Mucosa of descending colon (tissue), 3 donors: ENCODE measurements at regions not wholly inside any gene's neighbourhood (a gene's known extent, or its start where the extent isn't known, plus 50 kb on each side); places are given as distances from the start of the nearest gene placed in this dataset.

Source experiments
- ATAC-seq: fragments of 200-7000 bp; cut with Tn5 transposase; one replicate; pipeline ENCODE4 v1.9.1; 2020; ENCODE audit warnings: mild to moderate bottlenecking, moderate library complexity
- DNase-seq, 3 donors: peaks; one replicate each; pipeline ENCODE4 v3.0.0-alpha.2; 2020
- H3K36me3 ChIP-seq: fragments of 200-600 bp; one replicate; pipeline ENCODE4 v1.8.0; 2021; ENCODE audit warnings: low read depth, mild to moderate bottlenecking
- H3K4me1 ChIP-seq: fragments of 200-600 bp; one replicate; pipeline ENCODE4 v1.8.0; 2021; ENCODE audit warnings: low read depth, mild to moderate bottlenecking
- H3K4me3 ChIP-seq: fragments of 200-600 bp; one replicate; pipeline ENCODE4 v1.8.0; 2021; ENCODE audit warnings: mild to moderate bottlenecking
- H3K9me3 ChIP-seq: fragments of 200-600 bp; one replicate; pipeline ENCODE4 v1.8.0; 2021; ENCODE audit warnings: mild to moderate bottlenecking
- intact Hi-C, 2 donors: fragments of 100-400 bp; cut with DNase I in 1 of 2; cut with micrococcal nuclease in 1 of 2; formaldehyde crosslinking; loops; one replicate each; pipeline versions ENCODE4 v1.11.0 to v1.11.1; 2022; cut with DNase I, micrococcal nuclease
- TF ChIP-seq, protein P1 (sequence below): fragments of 200-600 bp; IDR thresholded peaks from one replicate; pipeline ENCODE4 v1.8.0; 2022; ENCODE audit warnings: antibody characterized with exemption, mild to moderate bottlenecking
- donor health status: DM: no; HTN: no; CAD: no; lungs with moderate emphysema.
- donor health status: DM: no; HTN: no; CAD: no.
- donor health status: DM: no; HTN: yes; CAD: no.

GRCh38 chr11:19552656-19553260 is 159.9 kb upstream of the NAV2 start:
- Histone ChIP-seq H3K9me3 (no peaks in the 10 kb centered on the region), H3K4me3 (no peak overlapping the region), H3K4me1 (peaks cover 13% of the 10 kb centered on the region), H3K36me3 (no peaks in the 10 kb centered on the region)
- ATAC-seq (no peak), DNase-seq (no peak)
- TF ChIP-seq, protein P1, sequence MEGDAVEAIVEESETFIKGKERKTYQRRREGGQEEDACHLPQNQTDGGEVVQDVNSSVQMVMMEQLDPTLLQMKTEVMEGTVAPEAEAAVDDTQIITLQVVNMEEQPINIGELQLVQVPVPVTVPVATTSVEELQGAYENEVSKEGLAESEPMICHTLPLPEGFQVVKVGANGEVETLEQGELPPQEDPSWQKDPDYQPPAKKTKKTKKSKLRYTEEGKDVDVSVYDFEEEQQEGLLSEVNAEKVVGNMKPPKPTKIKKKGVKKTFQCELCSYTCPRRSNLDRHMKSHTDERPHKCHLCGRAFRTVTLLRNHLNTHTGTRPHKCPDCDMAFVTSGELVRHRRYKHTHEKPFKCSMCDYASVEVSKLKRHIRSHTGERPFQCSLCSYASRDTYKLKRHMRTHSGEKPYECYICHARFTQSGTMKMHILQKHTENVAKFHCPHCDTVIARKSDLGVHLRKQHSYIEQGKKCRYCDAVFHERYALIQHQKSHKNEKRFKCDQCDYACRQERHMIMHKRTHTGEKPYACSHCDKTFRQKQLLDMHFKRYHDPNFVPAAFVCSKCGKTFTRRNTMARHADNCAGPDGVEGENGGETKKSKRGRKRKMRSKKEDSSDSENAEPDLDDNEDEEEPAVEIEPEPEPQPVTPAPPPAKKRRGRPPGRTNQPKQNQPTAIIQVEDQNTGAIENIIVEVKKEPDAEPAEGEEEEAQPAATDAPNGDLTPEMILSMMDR = no peak
- intact Hi-C loops = loop anchor here (5.0 to 10.0 kb wide), 3 partner anchors 240 to 478 kb away; no protein-coding TSS in a partner anchor

DNA sequence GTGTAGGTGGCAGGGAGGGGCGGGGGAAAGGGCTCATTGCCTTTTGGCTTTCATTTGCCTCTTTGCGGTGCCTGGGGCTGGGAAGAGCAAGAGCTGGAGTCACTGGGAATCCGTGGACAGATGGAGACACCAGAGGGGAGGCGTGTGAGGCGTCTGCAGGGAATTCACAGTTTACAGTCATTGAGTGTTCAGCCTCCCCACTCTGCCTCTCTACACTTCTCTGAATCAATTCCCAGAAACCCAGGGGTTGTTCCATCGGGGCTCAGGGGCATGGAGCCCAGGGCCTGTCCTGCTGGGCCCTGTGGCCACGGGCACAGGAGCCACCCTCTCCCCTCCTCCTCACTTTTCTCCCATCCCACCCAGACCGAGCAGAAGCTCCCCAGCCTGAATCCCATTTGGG is 160.5 kb upstream of the NAV2 start:
- Histone ChIP-seq H3K9me3 (no peaks in the 10 kb centered on the region), H3K4me1 (peaks cover 13% of the 10 kb centered on the region), H3K4me3 (no peak overlapping the region), H3K36me3 (no peaks in the 10 kb centered on the region)
- ATAC-seq (no peak), DNase-seq (no peak)
- intact Hi-C loops = loop anchor here (5.0 to 10.0 kb wide), 3 partner anchors 240 to 477 kb away; no protein-coding TSS in a partner anchor
- TF ChIP-seq, protein P1 = no peak

- intact Hi-C loops = loop anchor here (5.0 to 10.0 kb wide), 3 partner anchors 239 to 477 kb away; no protein-coding TSS in a partner anchor
Measured at GRCh38 chr11:19551457-19551856, 161.2 kb upstream of the NAV2 start.

GRCh38 chr11:19547044-19547443 is 165.6 kb upstream of the NAV2 start:
- Histone ChIP-seq H3K4me1 (no peaks in the 10 kb centered on the region), H3K4me3 (no peak overlapping the region), H3K36me3 (no peaks in the 10 kb centered on the region), H3K9me3 (no peaks in the 10 kb centered on the region)
- TF ChIP-seq, protein P1 = no peak
- intact Hi-C loops = loop anchor here in 1 of 2 donors (5.0 kb wide), 1 partner anchor 285 kb away; no protein-coding TSS in a partner anchor
- ATAC-seq = no peak
- no peak for DNase-seq

More at GRCh38 chr11:19551457-19551856, 161.2 kb upstream of the NAV2 start:
- ATAC-seq (no peak), DNase-seq (no peak)
- no peaks in the 10 kb centered on the region for H3K36me3 ChIP-seq
- TF ChIP-seq, protein P1 = no peak
- H3K4me1 ChIP-seq = peaks cover 13% of the 10 kb centered on the region
- no peak overlapping the region for H3K4me3 ChIP-seq
- H3K9me3 ChIP-seq = no peaks in the 10 kb centered on the region

DNA sequence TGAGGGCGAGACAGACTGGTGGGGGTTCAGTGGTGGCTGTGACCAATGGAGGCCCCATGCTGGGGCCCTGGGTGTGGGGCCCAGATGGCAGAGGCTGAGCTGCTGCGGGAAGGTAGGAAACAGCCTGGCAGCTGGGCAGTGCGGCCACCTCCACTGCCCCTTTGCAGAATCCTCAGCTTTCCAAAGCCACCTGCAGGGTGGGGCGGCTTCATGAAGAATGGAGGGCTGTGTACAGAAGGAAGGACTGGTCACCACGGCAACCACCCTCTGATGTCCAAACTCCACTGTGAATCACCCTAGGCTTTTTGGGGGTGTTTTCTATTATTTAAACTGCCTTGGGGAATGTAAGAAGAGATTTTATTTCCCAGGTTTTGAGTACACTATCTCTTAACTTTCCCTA is 166.3 kb upstream of the NAV2 start:
- intact Hi-C loops = loop anchor here in 1 of 2 donors (5.0 kb wide), 1 partner anchor 284 kb away; no protein-coding TSS in a partner anchor
- Histone ChIP-seq H3K9me3 (no peaks in the 10 kb centered on the region), H3K36me3 (no peaks in the 10 kb centered on the region), H3K4me1 (no peaks in the 10 kb centered on the region), H3K4me3 (no peak overlapping the region)
- ATAC-seq (peak; percentile 62), DNase-seq (no peak)
- TF ChIP-seq, protein P1 = no peak
